ENCODE measurements at regions not wholly inside any gene's neighbourhood (a gene's known extent, or its start where the extent isn't known, plus 50 kb on each side); places are given as distances from the start of the nearest gene placed in this dataset.

DNA sequence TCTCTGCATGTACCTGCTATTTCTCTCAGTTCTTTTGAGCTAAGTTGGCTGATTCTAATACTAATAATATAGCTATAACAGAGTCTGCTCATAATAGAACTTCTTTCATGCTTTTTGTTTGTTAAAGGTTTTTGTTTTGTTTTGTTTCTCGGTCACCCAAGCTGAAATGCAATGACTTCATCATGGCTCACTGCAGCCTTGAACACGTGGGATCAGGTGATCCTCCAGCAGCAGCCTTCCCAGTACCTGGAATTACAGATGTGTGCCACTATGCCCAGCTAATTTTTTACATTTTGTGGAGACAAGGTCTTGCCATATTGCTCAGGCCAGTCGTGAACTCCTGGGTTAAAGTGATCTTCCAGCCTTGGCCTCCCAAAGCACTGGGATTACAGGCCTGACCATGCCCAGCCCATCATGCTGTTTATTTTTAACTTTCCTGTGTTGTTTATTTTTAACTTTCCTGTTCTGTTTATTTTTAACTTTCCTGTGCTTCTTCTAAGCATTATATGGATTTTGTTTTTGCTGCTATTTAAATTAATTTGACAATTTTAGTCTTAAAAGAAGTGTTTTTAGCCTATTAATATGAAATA is 763.8 kb upstream of the CDH7 start:
- Mint-ChIP-seq H3K27ac (ENCODE audit: low read depth) (no peak overlapping the region), H3K27me3 (no peaks in the 10 kb centered on the region), H3K9me3 (peaks cover 10% of the 10 kb centered on the region), H3K36me3 (ENCODE audit: insufficient read depth) (no peaks in the 10 kb centered on the region), H3K4me1 (no peaks in the 10 kb centered on the region), H3K4me3 (no peak overlapping the region)
- no peak for ATAC-seq (replicated peaks; ENCODE audit: extremely low read depth, poor library complexity, severe bottlenecking)
- no peak for DNase-seq (ENCODE audit: low spot score in 2 of 2)

- Mint-ChIP-seq H3K9me3 (peaks cover 6% of the 10 kb centered on the region), H3K27me3 (no peaks in the 10 kb centered on the region), H3K27ac (ENCODE audit: low read depth) (no peak overlapping the region), H3K4me3 (no peak overlapping the region), H3K4me1 (no peaks in the 10 kb centered on the region), H3K36me3 (ENCODE audit: insufficient read depth) (no peaks in the 10 kb centered on the region)
- ATAC-seq (replicated peaks; ENCODE audit: extremely low read depth, poor library complexity, severe bottlenecking) (no peak), DNase-seq (ENCODE audit: low spot score in 2 of 2) (no peak)
These were observed 767.1 kb upstream of the CDH7 start for GRCh38 chr18:64983497-64984238.

GRCh38 chr18:64982414-64983055 is 768.3 kb upstream of the CDH7 start:
- ATAC-seq (replicated peaks; ENCODE audit: extremely low read depth, poor library complexity, severe bottlenecking) = no peak
- Mint-ChIP-seq H3K27ac (ENCODE audit: low read depth) (no peak overlapping the region), H3K27me3 (no peaks in the 10 kb centered on the region)

GRCh38 chr18:64981915-64982314 is 768.9 kb upstream of the CDH7 start:
- H3K9me3 Mint-ChIP-seq = peaks cover 9% of the 10 kb centered on the region
- no peak for ATAC-seq (replicated peaks; ENCODE audit: extremely low read depth, poor library complexity, severe bottlenecking)
- no peaks in the 10 kb centered on the region for H3K27me3 Mint-ChIP-seq
- H3K4me1 Mint-ChIP-seq = no peaks in the 10 kb centered on the region
- DNase-seq (ENCODE audit: low spot score in 2 of 2) = no peak
- H3K36me3 Mint-ChIP-seq (ENCODE audit: insufficient read depth) = no peaks in the 10 kb centered on the region
- H3K4me3 Mint-ChIP-seq = no peak overlapping the region
- H3K27ac Mint-ChIP-seq (ENCODE audit: low read depth) = no peak overlapping the region

More at GRCh38 chr18:64982414-64983055, 768.3 kb upstream of the CDH7 start:
- Mint-ChIP-seq H3K4me1 (no peaks in the 10 kb centered on the region), H3K4me3 (no peak overlapping the region), H3K36me3 (ENCODE audit: insufficient read depth) (no peaks in the 10 kb centered on the region), H3K9me3 (peaks cover 6% of the 10 kb centered on the region)
- DNase-seq (ENCODE audit: low spot score in 2 of 2) = no peak

DNA sequence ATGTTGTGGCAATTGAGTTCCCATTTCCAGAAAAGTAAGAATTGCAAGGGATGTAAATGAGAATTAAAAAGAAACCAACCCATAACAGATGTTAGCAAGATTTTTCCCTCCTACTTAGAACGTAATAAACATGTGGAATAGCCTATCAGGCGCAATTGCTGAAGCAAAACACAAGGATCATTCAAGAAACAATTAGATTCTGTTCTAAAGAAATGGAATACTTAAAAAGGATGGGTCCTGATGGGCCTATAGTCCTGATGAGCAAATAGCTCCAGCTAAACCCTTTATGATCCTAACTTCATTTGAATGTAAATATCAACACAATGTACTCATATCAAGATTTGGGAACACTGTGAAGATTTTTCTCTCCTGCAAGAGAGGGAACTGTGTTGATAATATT is 771.0 kb upstream of the CDH7 start:
- H3K4me3 Mint-ChIP-seq = no peak overlapping the region
- DNase-seq (ENCODE audit: low spot score in 2 of 2) (no peak), ATAC-seq (replicated peaks; ENCODE audit: extremely low read depth, poor library complexity, severe bottlenecking) (no peak)
- H3K36me3 Mint-ChIP-seq (ENCODE audit: insufficient read depth) = no peaks in the 10 kb centered on the region
- H3K27me3 Mint-ChIP-seq = no peaks in the 10 kb centered on the region
- no peaks in the 10 kb centered on the region for H3K4me1 Mint-ChIP-seq
- H3K27ac Mint-ChIP-seq (ENCODE audit: low read depth) = no peak overlapping the region
- H3K9me3 Mint-ChIP-seq = peaks cover 15% of the 10 kb centered on the region

- H3K4me1 Mint-ChIP-seq = no peaks in the 10 kb centered on the region
- no peak for ATAC-seq (replicated peaks; ENCODE audit: extremely low read depth, poor library complexity, severe bottlenecking)
- no peak for DNase-seq (ENCODE audit: low spot score in 2 of 2)
- H3K27me3 Mint-ChIP-seq = no peaks in the 10 kb centered on the region
- H3K27ac Mint-ChIP-seq (ENCODE audit: low read depth) = no peak overlapping the region
- peaks cover 9% of the 10 kb centered on the region for H3K9me3 Mint-ChIP-seq
- H3K36me3 Mint-ChIP-seq (ENCODE audit: insufficient read depth) = no peaks in the 10 kb centered on the region
- no peak overlapping the region for H3K4me3 Mint-ChIP-seq
These were observed 776.3 kb upstream of the CDH7 start for GRCh38 chr18:64974391-64975125.

DNA sequence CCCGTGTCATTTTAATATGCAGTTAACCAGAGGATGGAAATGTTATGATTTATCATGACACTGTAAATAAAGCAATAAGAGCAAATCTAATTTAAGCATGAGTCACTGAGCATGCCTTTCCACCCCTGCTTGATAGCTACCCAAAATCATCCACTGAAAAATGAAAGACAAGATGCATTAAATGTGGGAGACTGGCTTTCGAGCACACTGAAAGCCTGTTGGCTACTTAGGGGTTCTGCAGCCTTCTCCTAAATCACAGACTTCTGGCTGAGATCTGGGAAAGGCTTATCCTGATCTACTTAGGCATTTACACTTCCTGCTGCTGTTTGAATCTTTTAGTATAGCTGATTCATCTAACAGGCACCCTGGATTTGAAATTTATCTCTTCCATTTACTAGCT is 778.3 kb upstream of the CDH7 start:
- no peak overlapping the region for H3K27ac Mint-ChIP-seq (ENCODE audit: low read depth)
- H3K9me3 Mint-ChIP-seq = peaks cover 9% of the 10 kb centered on the region
- ATAC-seq (replicated peaks; ENCODE audit: extremely low read depth, poor library complexity, severe bottlenecking) = no peak
- no peak overlapping the region for H3K4me3 Mint-ChIP-seq
- DNase-seq (ENCODE audit: low spot score in 2 of 2) = no peak
- no peaks in the 10 kb centered on the region for H3K36me3 Mint-ChIP-seq (ENCODE audit: insufficient read depth)
- no peaks in the 10 kb centered on the region for H3K4me1 Mint-ChIP-seq
- no peaks in the 10 kb centered on the region for H3K27me3 Mint-ChIP-seq

DNA sequence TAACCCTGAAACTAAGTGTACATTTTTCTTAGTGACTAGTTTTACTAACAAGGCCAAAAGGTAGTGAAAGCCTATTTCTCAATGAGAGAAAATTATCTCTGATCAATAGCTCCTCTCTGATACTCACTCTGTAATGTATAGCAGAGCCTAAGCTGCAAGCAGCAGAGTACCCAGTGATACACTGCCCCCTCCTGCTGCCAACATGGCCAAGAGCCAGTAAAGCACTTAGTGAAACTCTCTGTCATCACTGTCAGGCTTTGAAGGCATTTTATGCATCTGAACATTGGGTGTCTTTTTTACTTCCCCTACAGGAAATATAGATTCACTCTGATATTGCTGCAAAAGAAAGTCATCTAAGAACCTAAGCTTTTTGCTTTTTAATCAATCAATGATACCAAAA is 784.1 kb upstream of the CDH7 start:
- Mint-ChIP-seq H3K36me3 (ENCODE audit: insufficient read depth) (no peaks in the 10 kb centered on the region), H3K9me3 (peaks cover 4% of the 10 kb centered on the region), H3K4me1 (no peaks in the 10 kb centered on the region), H3K4me3 (no peak overlapping the region), H3K27ac (ENCODE audit: low read depth) (no peak overlapping the region), H3K27me3 (no peaks in the 10 kb centered on the region)
- DNase-seq (ENCODE audit: low spot score in 2 of 2) (no peak), ATAC-seq (replicated peaks; ENCODE audit: extremely low read depth, poor library complexity, severe bottlenecking) (no peak)

DNA sequence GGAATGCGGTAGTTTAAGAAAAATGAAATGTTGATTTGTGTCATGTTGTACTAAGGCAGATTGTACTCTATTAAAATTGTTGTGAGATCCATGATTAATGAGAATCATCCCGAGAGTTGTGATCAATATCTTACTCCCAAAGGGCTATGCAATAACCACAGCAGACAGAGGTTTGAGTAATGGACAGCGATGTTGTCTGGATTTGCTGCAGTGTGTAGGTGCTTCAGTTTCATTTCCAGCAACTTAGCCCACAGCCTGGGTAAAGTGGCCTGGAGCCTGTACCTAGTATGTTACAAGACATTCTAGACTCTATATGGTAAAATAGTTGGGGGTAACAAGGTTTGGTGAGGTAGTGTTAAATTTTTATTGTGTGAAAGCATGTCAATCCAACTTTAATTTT is 794.3 kb upstream of the CDH7 start:
- peaks cover 17% of the 10 kb centered on the region for H3K9me3 Mint-ChIP-seq
- no peaks in the 10 kb centered on the region for H3K4me1 Mint-ChIP-seq
- no peak for ATAC-seq (replicated peaks; ENCODE audit: extremely low read depth, poor library complexity, severe bottlenecking)
- DNase-seq (ENCODE audit: low spot score in 2 of 2) = no peak
- no peak overlapping the region for H3K4me3 Mint-ChIP-seq
- no peaks in the 10 kb centered on the region for H3K36me3 Mint-ChIP-seq (ENCODE audit: insufficient read depth)
- H3K27ac Mint-ChIP-seq (ENCODE audit: low read depth) = no peak overlapping the region
- H3K27me3 Mint-ChIP-seq = no peaks in the 10 kb centered on the region

DNA sequence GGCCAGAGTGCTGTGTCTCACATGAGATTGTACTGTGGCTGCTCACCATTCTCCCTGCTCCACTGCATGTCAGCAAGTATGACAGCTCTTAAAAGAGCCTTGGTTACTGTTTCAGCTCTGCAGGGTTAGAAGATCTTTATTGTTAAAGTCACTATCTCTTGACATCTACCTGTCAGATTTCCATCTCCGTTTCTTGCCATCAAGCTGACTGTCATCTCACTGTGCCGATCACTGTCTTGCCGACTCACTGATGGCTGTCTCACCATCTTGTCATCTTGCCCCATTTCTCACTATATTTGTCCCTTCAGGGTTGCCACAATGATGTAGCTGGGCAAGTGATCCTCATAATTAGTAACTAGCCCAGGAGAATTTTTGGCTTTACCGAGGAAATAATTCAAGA is 800.9 kb upstream of the CDH7 start:
- no peak for DNase-seq (ENCODE audit: low spot score in 2 of 2)
- H3K27ac Mint-ChIP-seq (ENCODE audit: low read depth) = no peak overlapping the region
- no peak for ATAC-seq (replicated peaks; ENCODE audit: extremely low read depth, poor library complexity, severe bottlenecking)
- H3K4me1 Mint-ChIP-seq = no peaks in the 10 kb centered on the region
- no peak overlapping the region for H3K4me3 Mint-ChIP-seq
- peaks cover 18% of the 10 kb centered on the region for H3K9me3 Mint-ChIP-seq
- H3K36me3 Mint-ChIP-seq (ENCODE audit: insufficient read depth) = no peaks in the 10 kb centered on the region
- no peaks in the 10 kb centered on the region for H3K27me3 Mint-ChIP-seq

- no peaks in the 10 kb centered on the region for H3K4me1 Mint-ChIP-seq
- ATAC-seq (replicated peaks; ENCODE audit: extremely low read depth, poor library complexity, severe bottlenecking) (no peak), DNase-seq (ENCODE audit: low spot score in 2 of 2) (no peak)
- no peak overlapping the region for H3K4me3 Mint-ChIP-seq
- H3K27me3 Mint-ChIP-seq = no peaks in the 10 kb centered on the region
- H3K9me3 Mint-ChIP-seq = peaks cover 6% of the 10 kb centered on the region
- H3K36me3 Mint-ChIP-seq (ENCODE audit: insufficient read depth) = peaks cover 1% of the 10 kb centered on the region
- no peak overlapping the region for H3K27ac Mint-ChIP-seq (ENCODE audit: low read depth)
These were observed 787.8 kb upstream of the LINC00305 start for GRCh38 chr18:64936671-64937070.

GRCh38 chr18:64929036-64929435 is 780.1 kb upstream of the LINC00305 start:
- ATAC-seq (replicated peaks; ENCODE audit: extremely low read depth, poor library complexity, severe bottlenecking) (no peak), DNase-seq (ENCODE audit: low spot score in 2 of 2) (no peak)

More at GRCh38 chr18:64929036-64929435, 780.1 kb upstream of the LINC00305 start:
- Mint-ChIP-seq H3K27me3 (no peaks in the 10 kb centered on the region), H3K4me1 (no peaks in the 10 kb centered on the region), H3K36me3 (ENCODE audit: insufficient read depth) (no peaks in the 10 kb centered on the region), H3K4me3 (no peak overlapping the region), H3K27ac (ENCODE audit: low read depth) (no peak overlapping the region), H3K9me3 (peaks cover 13% of the 10 kb centered on the region)
